Stimulated activated naive CD4-positive, alpha-beta T cell (primary cell): ENCODE measurements at regions not wholly inside any gene's neighbourhood (a gene's known extent, or its start where the extent isn't known, plus 50 kb on each side); places are given as distances from the start of the nearest gene placed in this dataset.

Source experiments
- DNase-seq, 6 experiments: peaks; one replicate each; lab custom pipeline; 2025; lab: John Stamatoyannopoulos, UW

GRCh38 chr12:93015871-93016751, 87.0 kb upstream of the EEA1 start:
- no peak for DNase-seq

GRCh38 chr12:93016752-93017350, 87.8 kb upstream of the EEA1 start:
- DNase-seq = no peak

GRCh38 chr12:93018610-93019009, 89.5 kb upstream of the EEA1 start:
- no peak for DNase-seq

- no peak for DNase-seq
Measured at GRCh38 chr12:93019212-93019927, 90.3 kb upstream of the EEA1 start.

- DNase-seq = no peak
Measured at GRCh38 chr12:93019975-93020630, 91.0 kb upstream of the EEA1 start.

- no peak for DNase-seq
Measured at GRCh38 chr12:93020631-93021597, 91.8 kb upstream of the EEA1 start.

GRCh38 chr12:93022603-93023340, 93.7 kb upstream of the EEA1 start:
- no peak for DNase-seq

GRCh38 chr12:93025145-93026103, 96.3 kb upstream of the EEA1 start:
- peak in 1 of 6 experiments; percentile 5 for DNase-seq

GRCh38 chr12:93027041-93027440, 97.9 kb upstream of the EEA1 start:
- DNase-seq = no peak

- no peak for DNase-seq
Measured at GRCh38 chr12:93029091-93029490, 100.0 kb upstream of the EEA1 start.

GRCh38 chr12:93031028-93031427, 101.9 kb upstream of the EEA1 start:
- DNase-seq = no peak

GRCh38 chr12:93032758-93033157, 103.7 kb upstream of the EEA1 start:
- no peak for DNase-seq

- no peak for DNase-seq
Measured at GRCh38 chr12:93033948-93034347, 104.9 kb upstream of the EEA1 start.

GRCh38 chr12:93039062-93039461, 110.0 kb upstream of the EEA1 start:
- DNase-seq = no peak

- DNase-seq = no peak
Measured at GRCh38 chr12:93039930-93040329, 110.8 kb upstream of the EEA1 start.

- DNase-seq = no peak
Measured at GRCh38 chr12:93040367-93040766, 111.3 kb upstream of the EEA1 start.

GRCh38 chr12:93041416-93041815, 112.3 kb upstream of the EEA1 start:
- no peak for DNase-seq

GRCh38 chr12:93042283-93042682, 113.2 kb upstream of the EEA1 start:
- DNase-seq = no peak

GRCh38 chr12:93042684-93043083, 113.6 kb upstream of the EEA1 start:
- DNase-seq = no peak
